ENCODE measurements at regions not wholly inside any gene's neighbourhood (a gene's known extent, or its start where the extent isn't known, plus 50 kb on each side); places are given as distances from the start of the nearest gene placed in this dataset.

DNA sequence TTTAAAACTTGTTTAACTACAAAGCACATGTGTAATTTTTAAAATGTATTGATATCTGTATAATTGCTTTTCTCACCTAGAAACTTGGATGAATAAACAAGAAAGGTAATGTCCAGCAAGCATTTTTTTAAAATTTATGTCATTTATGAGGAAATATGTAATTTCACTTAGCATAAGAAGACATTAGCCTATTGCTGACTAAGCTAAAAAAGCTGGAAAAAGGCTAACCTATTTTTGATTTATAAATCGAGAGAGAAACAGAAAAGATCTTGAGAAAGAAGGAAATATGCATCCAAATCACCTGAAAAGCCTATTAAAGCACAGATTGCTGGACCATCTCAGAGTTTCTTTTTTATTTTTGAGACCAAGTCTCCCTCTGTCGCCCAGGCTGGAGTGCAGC lies 1181.3 kb downstream of the SLITRK1 start:
- H4K20me1 ChIP-seq (ENCODE audit: insufficient read depth, low read length) = no peaks in the 10 kb centered on the region
- WGBS, 2 experiments (ENCODE audit: extremely low coverage in 2 of 2, insufficient read length in 1 of 2) = no CpG with 5 or more reads among the region's 2 CpGs
- no peak overlapping the region for H3K4me3 ChIP-seq (ENCODE audit: insufficient read depth, low read depth, low read length)
- no peak overlapping the region for H2AK9ac ChIP-seq (replicated peaks; ENCODE audit: low read depth, low read length, poor library complexity)
- no peaks in the 10 kb centered on the region for H3K36me3 ChIP-seq (ENCODE audit: control insufficient read depth, insufficient read depth, low read length)
- H3K4ac ChIP-seq (ENCODE audit: low read depth, low read length) = no peak overlapping the region
- H3K27me3 ChIP-seq (ENCODE audit: control insufficient read depth, insufficient read depth, low read length) = no peaks in the 10 kb centered on the region
- H2AK5ac ChIP-seq (ENCODE audit: low read depth, low read length) = no peak overlapping the region
- H3K14ac ChIP-seq (replicated peaks; ENCODE audit: low read depth, low read length) = no peak overlapping the region
- CTCF ChIA-PET = no interaction called here
- H2AFZ ChIP-seq (replicated peaks; ENCODE audit: low read length, poor library complexity) = no peak overlapping the region
- no peak overlapping the region for H3K27ac ChIP-seq (ENCODE audit: insufficient read depth, low read length)
- no peak overlapping the region for H4K91ac ChIP-seq (ENCODE audit: insufficient read depth, low read depth, low read length)
- no peak for DNase-seq
- H4K5ac ChIP-seq (ENCODE audit: low read depth, low read length) = no peak overlapping the region
- H2BK120ac ChIP-seq (ENCODE audit: low read depth, low read length) = no peak overlapping the region
- in situ Hi-C loops (cut with MboI; ENCODE audit: low sequenced_read_pairs) = no loop called here
- intact Hi-C loops (cut with micrococcal nuclease) = no loop called here
- H3K9me3 ChIP-seq (ENCODE audit: control insufficient read depth, insufficient read depth, low read length) = no peaks in the 10 kb centered on the region; the same call in 1 of the 2 replicates
- no peak overlapping the region for H4K8ac ChIP-seq (ENCODE audit: low read depth in 2 of 2, low read length in 2 of 2)
- no peak overlapping the region for H2BK15ac ChIP-seq (ENCODE audit: low read depth, low read length)
- no peaks in the 10 kb centered on the region for H3K4me1 ChIP-seq (ENCODE audit: control insufficient read depth, insufficient read depth, low read length)
- H2BK20ac ChIP-seq (ENCODE audit: low read depth, low read length) = no peak overlapping the region
- no peak overlapping the region for H2BK5ac ChIP-seq (ENCODE audit: low read depth, low read length, poor library complexity, severe bottlenecking)
- no TSS peak for BruUV-seq (replicated peaks)
- H3K23ac ChIP-seq (ENCODE audit: low read depth, low read length) = no peak overlapping the region
- no peak overlapping the region for H3K56ac ChIP-seq (ENCODE audit: extremely low read depth, insufficient read depth, low read length)
- TF ChIP-seq NFE2L2 (IDR thresholded peaks at IDR 0.05; ENCODE audit: low read depth, low read length) (no peak), MAFK (IDR thresholded peaks at IDR 0.05; ENCODE audit: low read depth, low read length) (peak; percentile 94)
- TF ChIP-seq, protein P1, sequence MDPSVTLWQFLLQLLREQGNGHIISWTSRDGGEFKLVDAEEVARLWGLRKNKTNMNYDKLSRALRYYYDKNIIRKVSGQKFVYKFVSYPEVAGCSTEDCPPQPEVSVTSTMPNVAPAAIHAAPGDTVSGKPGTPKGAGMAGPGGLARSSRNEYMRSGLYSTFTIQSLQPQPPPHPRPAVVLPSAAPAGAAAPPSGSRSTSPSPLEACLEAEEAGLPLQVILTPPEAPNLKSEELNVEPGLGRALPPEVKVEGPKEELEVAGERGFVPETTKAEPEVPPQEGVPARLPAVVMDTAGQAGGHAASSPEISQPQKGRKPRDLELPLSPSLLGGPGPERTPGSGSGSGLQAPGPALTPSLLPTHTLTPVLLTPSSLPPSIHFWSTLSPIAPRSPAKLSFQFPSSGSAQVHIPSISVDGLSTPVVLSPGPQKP (IDR thresholded peaks at IDR 0.05; ENCODE audit: borderline replicate concordance, low read depth, low read length) = no peak
- no peak overlapping the region for H3K9ac ChIP-seq (ENCODE audit: low read depth, low read length)
- POLR2A ChIA-PET (ENCODE audit: unreplicated experiment) = no interaction called here
- ATAC-seq (ENCODE audit: low read depth) = no peak
- no peaks in the 10 kb centered on the region for H3K79me1 ChIP-seq (ENCODE audit: low read depth in 1 of 2, low read length in 2 of 2)
- no peak overlapping the region for H3K18ac ChIP-seq (ENCODE audit: low read depth, low read length)
- no peak overlapping the region for H3K4me2 ChIP-seq (ENCODE audit: low read depth, low read length)
- dilution Hi-C loops (cut with HindIII; ENCODE audit: low sequenced_read_pairs, unreplicated experiment) = no loop called here
- H3K9me1 ChIP-seq (ENCODE audit: insufficient read depth, low read length) = no peaks in the 10 kb centered on the region

All from IMR-90 (cell line).